HG02884 (cell line): ENCODE measurements at regions not wholly inside any gene's neighbourhood (a gene's known extent, or its start where the extent isn't known, plus 50 kb on each side); places are given as distances from the start of the nearest gene placed in this dataset.
"Not testable (repeated sequence)": the region's sequence is repeated elsewhere in the genome, so short reads cannot be mapped to it uniquely, and the experiment has no call there.

Experiments
- ATAC-seq: cut with Tn5 transposase; IDR thresholded peaks from one replicate; pipeline ENCODE4 v1.9.1; 2021; ENCODE audit warnings: mild to moderate bottlenecking, moderate library complexity; ENCODE audit not compliant: unreplicated experiment

- no peak for ATAC-seq
Measured at GRCh38 chr13:79898202-79898826, 417.4 kb downstream of the NDFIP2 start.

GRCh38 chr13:79896851-79897250 is 415.9 kb downstream of the NDFIP2 start:
- no peak for ATAC-seq

DNA sequence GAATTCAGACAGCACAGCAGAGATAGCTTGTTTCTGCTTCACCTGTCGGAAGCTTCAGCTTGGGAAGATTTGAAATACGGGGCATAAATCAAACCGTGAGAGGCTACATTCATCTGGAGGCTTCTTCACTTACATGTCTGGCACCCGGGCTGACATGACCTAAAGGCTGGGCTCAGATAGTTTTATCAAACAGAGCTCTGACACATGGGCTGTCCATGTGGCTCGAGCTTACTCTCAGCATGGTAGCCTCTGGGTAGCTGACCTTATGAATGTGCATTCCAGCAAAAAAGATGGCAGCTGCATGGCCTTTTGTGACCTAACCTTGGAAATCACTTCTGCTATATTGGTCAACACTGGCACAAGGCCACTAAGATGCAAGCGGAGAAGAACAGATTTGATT is 414.5 kb downstream of the NDFIP2 start:
- ATAC-seq: no peak

- ATAC-seq: not testable (repeated sequence)
Measured at GRCh38 chr13:79887278-79887677, 406.3 kb downstream of the NDFIP2 start.

GRCh38 chr13:79886601-79887000 is 405.6 kb downstream of the NDFIP2 start:
- no peak for ATAC-seq

DNA sequence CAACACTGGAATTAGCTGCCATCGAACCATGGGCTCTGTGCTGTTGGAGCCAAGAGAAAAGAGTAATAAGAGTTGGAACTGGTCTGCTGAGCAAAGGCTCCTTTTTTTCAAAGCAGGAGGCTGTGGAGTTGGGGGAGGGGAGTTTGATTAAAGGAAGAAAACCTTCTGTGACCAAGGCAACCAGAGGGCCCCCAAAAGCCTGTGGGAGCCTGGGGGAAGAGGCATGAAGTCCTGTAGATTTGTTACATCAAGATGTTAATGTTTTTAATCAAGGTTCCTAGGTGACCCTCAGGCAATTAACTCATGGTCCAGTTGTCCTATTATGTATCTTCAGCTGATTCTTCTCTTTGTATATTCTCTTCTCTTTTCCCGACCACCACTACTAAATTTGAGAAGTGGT is 403.9 kb downstream of the NDFIP2 start:
- no peak for ATAC-seq

DNA sequence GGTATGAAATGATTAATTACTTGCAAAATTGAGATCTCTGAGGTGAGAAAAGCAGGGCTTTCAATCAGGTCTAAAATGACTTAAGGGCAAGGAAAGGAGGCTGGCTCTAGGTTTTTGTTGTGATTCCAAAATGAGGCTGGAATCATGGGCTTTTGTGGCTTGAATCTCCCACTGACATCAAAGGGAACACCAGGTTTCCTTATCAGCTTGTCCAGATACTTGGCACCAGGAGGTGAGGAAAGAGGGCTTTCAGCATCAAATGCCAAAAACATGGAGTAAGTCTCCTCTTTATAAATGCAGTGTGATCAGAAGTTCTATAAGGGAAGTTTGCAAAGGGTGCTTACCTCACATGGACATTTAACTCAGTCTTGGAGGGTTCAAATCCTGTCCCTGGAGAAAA is 402.3 kb downstream of the NDFIP2 start:
- ATAC-seq: no peak

GRCh38 chr13:79880818-79881217 is 399.9 kb downstream of the NDFIP2 start:
- no peak for ATAC-seq

- ATAC-seq: no peak
Measured at GRCh38 chr13:79874396-79875360, 393.7 kb downstream of the NDFIP2 start.

GRCh38 chr13:79871594-79871993 is 390.6 kb downstream of the NDFIP2 start:
- ATAC-seq: no peak

GRCh38 chr13:79870766-79871165 is 389.8 kb downstream of the NDFIP2 start:
- ATAC-seq: no peak

DNA sequence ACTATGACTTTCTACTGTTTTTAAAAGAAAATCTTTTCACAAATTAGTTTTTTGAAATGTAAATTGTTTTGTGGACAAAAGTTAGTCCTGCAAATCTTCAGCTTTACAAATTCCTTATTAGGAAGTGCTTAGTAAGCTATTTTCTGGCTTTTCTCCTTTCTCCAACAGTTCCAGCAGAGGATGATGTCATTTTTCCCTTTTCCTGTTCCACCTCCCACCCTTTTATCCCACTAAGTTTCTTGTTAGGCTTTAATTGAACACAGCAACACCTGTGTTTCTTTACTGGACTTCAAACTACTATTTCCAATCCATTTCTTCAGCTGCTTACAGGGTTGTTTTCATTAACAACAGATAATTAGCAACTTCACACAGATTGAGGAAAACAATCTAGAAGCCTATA is 389.2 kb downstream of the NDFIP2 start:
- ATAC-seq: no peak

- no peak for ATAC-seq
Measured at GRCh38 chr13:79869326-79869725, 388.4 kb downstream of the NDFIP2 start.

DNA sequence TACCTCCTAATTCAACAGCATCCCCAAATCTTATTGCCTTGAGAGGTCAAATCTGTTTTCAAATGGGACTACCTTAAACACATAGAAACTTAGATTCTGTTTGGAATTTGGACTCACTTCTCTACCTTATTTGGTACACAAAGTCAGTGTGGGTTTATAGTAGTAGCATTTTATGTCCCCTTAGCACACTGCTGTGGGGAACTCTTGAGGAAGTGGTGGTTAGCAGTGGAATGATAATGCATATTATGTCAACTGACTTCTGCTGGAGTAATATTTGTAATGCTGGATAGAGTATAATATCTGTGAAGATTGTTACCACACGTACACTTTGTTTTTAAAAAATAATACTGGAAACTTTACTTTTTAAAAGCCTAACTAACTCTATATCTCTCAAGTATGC is 386.3 kb downstream of the NDFIP2 start:
- no peak for ATAC-seq

- no peak for ATAC-seq
Measured at GRCh38 chr13:79866436-79866835, 385.5 kb downstream of the NDFIP2 start.

DNA sequence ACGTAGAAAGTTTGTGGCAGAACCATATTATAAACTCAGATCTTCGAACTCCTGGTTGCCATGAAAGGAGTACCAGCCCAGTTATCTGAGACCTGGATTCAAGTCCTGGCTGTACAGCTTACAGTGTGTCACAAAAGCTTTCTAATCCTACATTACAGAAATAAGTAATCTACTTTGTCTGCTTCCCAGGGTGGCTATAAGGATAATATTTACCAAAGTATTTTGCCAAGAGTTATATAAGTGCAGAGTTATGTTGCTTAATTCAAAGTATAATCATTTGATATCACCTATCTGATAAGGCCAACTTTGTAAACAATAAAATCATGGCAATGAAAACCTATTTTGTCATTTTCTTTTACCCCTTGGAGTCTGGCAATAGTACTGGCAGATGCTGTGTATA is 381.6 kb downstream of the NDFIP2 start:
- no peak for ATAC-seq

DNA sequence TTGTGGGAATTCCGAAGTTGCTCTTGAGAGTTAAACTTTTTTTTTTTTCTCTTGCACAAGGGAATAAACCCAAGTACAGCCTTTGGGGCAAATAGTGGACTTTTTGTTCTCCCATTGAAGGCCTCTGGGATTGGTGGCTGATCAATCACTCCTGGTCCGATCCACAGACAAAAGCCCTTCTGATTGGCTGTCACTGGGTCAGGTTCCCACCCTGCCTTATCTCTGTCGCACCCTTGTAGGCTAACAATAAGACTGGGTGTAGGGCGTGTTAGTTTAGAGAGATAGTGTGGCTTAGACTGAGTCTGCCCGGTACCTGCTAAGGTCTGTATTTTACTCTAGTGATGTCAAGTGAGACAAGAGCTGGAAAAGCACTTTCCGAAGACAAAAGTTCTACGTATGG is 380.8 kb downstream of the NDFIP2 start:
- ATAC-seq: no peak

DNA sequence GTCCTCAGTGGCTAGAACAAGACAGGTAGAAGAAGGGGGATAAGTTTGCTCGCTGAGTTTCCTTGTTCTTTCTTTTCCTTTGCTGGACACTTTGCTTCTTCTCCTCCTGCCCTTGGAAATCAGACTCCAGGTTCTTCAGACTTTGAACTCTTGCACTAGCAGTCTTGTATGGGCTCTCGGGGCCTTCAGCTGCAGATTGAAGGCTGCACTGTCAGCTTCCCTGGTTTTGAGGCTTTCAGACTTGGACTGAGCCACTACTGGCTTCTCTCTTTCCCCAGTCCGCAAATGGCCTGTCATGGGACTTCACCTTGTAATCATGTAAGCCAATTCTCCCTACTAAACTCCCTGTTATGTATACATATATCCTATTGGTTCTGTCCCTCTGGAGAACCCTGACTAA is 379.8 kb downstream of the NDFIP2 start:
- no peak for ATAC-seq

DNA sequence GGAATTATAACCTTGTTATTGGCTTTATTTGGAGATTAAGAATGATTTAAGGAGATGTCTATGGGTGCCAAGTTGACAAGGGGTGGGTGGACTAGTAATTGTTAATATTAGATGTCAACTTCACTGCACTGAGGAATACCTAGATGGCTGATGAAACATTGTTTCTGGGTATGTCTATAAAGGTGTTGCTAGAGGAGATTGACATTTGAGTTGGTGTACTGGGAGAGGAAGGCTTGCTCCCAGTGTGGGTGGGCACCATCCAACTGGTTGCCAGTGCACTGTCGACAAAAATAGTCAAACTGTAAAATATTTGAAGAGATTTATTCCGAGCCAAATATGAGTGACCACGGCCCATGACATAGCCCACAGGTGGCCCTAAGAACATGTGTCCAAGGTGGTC is 378.8 kb downstream of the NDFIP2 start:
- ATAC-seq: no peak

DNA sequence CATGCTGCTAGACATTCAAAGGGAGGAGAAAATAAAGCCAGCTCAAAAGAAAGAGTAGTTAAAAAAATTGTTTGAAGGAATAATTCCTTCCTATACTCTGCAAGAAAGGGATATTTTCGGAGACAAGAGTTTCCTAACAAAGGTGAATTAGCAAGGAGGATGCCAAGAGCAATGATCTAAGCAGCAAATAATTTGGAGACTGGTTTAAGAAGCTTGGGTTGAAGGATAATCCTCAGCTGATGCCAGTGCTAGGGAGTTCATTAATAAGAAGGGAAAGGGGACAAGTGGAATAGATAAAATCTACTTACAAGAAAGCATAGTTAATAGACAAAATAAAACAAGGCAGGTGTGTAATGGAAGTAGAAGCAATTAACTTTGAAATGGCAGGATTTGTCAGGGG is 372.3 kb downstream of the NDFIP2 start:
- ATAC-seq: no peak

- ATAC-seq: no peak
Measured at GRCh38 chr13:79851318-79851717, 370.4 kb downstream of the NDFIP2 start.

DNA sequence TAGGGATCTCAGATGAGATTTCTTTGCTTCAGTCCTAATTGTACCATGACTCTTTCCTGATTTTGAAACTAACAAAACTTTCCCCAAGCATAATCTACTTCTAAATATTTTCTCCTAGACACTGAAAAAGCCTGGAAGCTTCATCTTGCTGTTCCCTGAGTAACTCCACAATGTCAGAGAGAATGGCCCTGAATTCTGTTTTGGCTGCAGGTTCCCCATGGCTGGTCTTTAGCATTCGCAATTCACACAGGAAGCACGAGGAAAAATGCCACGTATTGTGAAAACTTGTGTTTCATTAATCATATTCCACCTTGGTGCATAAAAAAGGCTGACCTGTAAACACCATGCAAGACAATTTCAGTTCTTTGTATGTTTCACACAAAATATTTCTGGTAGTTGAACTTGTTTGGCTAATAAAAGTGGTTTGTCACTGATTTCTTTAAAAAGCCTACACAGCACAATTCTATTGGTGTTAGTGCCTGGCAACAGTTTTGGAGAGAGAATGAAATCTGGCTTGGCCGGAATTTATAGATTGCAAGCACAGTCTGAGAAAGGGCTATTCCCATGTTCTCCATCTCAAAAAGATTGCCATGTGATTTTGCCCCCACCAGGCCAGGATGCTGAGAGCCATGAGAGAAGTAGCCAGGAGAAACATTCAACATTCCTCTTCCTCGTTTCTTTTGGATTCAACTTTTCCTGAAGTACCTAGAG is 367.1 kb downstream of the NDFIP2 start:
- ATAC-seq: no peak
